ENCODE measurements at regions not wholly inside any gene's neighbourhood (a gene's known extent, or its start where the extent isn't known, plus 50 kb on each side); places are given as distances from the start of the nearest gene placed in this dataset.

DNA sequence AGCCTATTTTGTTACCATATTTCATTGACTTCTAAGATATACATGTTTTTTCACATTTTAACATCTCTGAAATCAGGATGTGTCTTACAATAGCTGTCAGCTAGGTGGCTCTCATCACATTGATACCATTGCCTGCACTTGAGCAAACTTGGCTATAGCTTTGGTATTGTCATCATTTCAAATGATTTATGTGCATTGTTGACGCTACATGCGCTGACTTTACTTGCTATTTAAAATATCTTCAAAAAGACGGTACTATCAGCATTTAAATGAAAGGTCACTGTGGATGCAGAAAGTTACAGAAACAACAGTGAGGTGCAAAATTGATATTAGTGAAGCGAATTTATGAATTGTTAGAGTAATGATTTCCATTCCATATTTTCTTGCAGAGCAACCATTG is 54.0 kb upstream of the ABHD2 start:
- Mint-ChIP-seq H3K4me3 (no peak overlapping the region), H3K36me3 (ENCODE audit: low read depth) (no peaks in the 10 kb centered on the region), H3K27me3 (ENCODE audit: low read depth) (peaks cover 27% of the 10 kb centered on the region), H3K4me1 (ENCODE audit: low read depth) (no peaks in the 10 kb centered on the region), H3K27ac (no peak overlapping the region), H3K9me3 (ENCODE audit: insufficient read depth) (no peaks in the 10 kb centered on the region)
- POLR2A ChIA-PET: no interaction called here
- CTCF ChIA-PET: interaction anchor here (0.7 to 1.6 kb wide), 7 partner anchors 12 to 172 kb away, joined by 3 to 10 read pairs (median 4); no protein-coding TSS in a partner anchor
- no peak for ATAC-seq
- peak; percentile 16 for DNase-seq

DNA sequence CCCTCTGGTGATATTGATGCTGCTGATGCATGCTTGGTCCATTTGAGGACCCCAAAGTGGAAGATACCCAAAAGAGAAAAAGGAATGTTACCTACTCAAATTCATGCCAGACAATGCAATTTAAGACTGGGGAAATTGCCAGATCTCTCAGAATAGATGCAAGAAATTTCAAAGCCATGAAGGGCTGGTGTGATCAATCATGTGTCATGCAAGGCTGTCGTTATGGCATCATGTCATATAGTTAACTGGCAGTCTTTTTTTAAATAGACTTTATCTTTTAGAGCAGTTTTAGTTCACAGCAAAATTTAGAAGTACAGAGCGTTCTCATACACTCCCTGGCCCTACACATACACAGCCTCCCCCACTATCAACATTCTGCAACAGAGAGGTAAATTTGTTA is 53.1 kb upstream of the ABHD2 start:
- no peaks in the 10 kb centered on the region for H3K4me1 Mint-ChIP-seq (ENCODE audit: low read depth)
- POLR2A ChIA-PET: no interaction called here
- H3K27ac Mint-ChIP-seq: no peak overlapping the region
- no peak for DNase-seq
- no peak for ATAC-seq
- no peaks in the 10 kb centered on the region for H3K36me3 Mint-ChIP-seq (ENCODE audit: low read depth)
- CTCF ChIA-PET: interaction anchor here (1.4 to 1.5 kb wide), 2 partner anchors 22 to 130 kb away, joined by 3 to 4 read pairs; no protein-coding TSS in a partner anchor
- no peaks in the 10 kb centered on the region for H3K9me3 Mint-ChIP-seq (ENCODE audit: insufficient read depth)
- no peak overlapping the region for H3K4me3 Mint-ChIP-seq
- peaks cover 27% of the 10 kb centered on the region for H3K27me3 Mint-ChIP-seq (ENCODE audit: low read depth)

DNA sequence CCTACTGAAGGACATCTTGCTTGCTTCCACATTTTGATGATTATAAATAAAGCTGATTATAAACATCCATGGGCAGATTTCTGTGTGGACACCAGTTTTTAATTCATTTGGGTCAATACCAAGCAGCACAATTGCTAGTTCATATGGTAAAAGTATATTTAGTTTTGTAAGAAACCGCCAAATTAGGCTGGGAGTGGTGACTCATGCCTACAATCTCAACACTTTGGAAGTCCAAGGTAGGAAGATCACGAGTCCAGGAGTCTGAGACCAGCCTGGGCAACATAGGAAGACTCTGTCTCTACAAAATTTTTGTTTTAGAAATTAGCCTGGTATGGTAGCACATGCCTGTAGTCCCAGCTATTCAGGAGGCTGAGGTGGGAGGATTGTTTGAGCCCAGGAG is 52.6 kb upstream of the ABHD2 start:
- ATAC-seq (no peak), DNase-seq (no peak)
- H3K27ac Mint-ChIP-seq: no peak overlapping the region
- no peak overlapping the region for H3K4me3 Mint-ChIP-seq
- ChIA-PET CTCF (interaction anchor here (1.5 kb wide), 1 partner anchor 131 kb away, joined by 3 read pairs; no protein-coding TSS in a partner anchor), POLR2A (no interaction called here)
- no peaks in the 10 kb centered on the region for H3K36me3 Mint-ChIP-seq (ENCODE audit: low read depth)
- no peaks in the 10 kb centered on the region for H3K4me1 Mint-ChIP-seq (ENCODE audit: low read depth)
- H3K27me3 Mint-ChIP-seq (ENCODE audit: low read depth): peaks cover 27% of the 10 kb centered on the region
- H3K9me3 Mint-ChIP-seq (ENCODE audit: insufficient read depth): no peaks in the 10 kb centered on the region

DNA sequence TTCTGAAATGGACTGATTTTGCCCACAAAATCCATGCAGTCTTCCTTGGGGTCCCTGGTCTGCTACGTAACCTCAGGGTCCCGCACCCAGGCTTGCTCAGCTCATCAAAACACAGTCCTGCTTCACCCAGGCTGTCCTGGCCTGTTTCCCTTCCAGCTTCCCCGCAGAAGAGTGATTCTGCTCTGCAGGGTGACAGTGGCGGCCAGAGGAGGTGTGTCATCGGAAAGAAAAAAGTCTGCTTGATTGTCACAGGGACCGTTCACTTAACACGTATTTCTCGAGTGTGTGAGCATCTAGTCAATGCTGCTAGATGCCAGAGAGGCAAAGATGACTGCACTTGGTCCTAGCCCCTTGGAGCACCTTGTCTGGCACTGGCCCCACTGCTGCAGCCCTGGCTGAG is 50.1 kb upstream of the ABHD2 start:
- Mint-ChIP-seq H3K4me1 (ENCODE audit: low read depth) (no peaks in the 10 kb centered on the region), H3K9me3 (ENCODE audit: insufficient read depth) (no peaks in the 10 kb centered on the region), H3K27me3 (ENCODE audit: low read depth) (peaks cover 30% of the 10 kb centered on the region), H3K36me3 (ENCODE audit: low read depth) (no peaks in the 10 kb centered on the region), H3K4me3 (no peak overlapping the region), H3K27ac (no peak overlapping the region)
- CTCF ChIA-PET: no interaction called here
- ATAC-seq (no peak), DNase-seq (no peak)
- POLR2A ChIA-PET: no interaction called here
